LNCAP (cell line): ENCODE measurements at regions not wholly inside any gene's neighbourhood (a gene's known extent, or its start where the extent isn't known, plus 50 kb on each side); places are given as distances from the start of the nearest gene placed in this dataset.

Experiments
- TF ChIP-seq, protein P1 (sequence below): fragments of 450-650 bp; IDR thresholded peaks from 2 replicates; pipeline ENCODE4 v1.5.1; 2017; ENCODE audit warnings: mild to moderate bottlenecking

DNA sequence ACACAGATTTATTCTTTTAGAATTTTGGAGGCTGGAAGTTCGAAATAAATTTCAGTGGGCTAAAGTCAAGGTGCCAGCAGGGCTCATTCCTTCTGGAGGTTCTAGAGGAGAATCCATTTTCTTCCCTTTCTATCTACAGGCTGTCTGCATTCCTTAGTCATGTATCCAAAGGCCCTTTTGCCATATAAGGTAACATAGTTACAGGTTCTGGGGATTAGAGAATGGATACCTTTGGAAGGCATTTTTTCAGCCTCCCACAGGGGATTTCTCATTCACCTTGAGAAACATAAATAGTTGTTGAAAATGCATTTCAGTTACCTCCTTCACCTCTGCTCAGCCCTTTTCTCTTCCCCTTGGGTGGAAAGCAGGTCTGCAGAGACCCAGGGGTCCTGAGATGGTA is 280.0 kb upstream of the MAP3K1 start:
- TF ChIP-seq, protein P1, sequence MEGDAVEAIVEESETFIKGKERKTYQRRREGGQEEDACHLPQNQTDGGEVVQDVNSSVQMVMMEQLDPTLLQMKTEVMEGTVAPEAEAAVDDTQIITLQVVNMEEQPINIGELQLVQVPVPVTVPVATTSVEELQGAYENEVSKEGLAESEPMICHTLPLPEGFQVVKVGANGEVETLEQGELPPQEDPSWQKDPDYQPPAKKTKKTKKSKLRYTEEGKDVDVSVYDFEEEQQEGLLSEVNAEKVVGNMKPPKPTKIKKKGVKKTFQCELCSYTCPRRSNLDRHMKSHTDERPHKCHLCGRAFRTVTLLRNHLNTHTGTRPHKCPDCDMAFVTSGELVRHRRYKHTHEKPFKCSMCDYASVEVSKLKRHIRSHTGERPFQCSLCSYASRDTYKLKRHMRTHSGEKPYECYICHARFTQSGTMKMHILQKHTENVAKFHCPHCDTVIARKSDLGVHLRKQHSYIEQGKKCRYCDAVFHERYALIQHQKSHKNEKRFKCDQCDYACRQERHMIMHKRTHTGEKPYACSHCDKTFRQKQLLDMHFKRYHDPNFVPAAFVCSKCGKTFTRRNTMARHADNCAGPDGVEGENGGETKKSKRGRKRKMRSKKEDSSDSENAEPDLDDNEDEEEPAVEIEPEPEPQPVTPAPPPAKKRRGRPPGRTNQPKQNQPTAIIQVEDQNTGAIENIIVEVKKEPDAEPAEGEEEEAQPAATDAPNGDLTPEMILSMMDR = no peak

DNA sequence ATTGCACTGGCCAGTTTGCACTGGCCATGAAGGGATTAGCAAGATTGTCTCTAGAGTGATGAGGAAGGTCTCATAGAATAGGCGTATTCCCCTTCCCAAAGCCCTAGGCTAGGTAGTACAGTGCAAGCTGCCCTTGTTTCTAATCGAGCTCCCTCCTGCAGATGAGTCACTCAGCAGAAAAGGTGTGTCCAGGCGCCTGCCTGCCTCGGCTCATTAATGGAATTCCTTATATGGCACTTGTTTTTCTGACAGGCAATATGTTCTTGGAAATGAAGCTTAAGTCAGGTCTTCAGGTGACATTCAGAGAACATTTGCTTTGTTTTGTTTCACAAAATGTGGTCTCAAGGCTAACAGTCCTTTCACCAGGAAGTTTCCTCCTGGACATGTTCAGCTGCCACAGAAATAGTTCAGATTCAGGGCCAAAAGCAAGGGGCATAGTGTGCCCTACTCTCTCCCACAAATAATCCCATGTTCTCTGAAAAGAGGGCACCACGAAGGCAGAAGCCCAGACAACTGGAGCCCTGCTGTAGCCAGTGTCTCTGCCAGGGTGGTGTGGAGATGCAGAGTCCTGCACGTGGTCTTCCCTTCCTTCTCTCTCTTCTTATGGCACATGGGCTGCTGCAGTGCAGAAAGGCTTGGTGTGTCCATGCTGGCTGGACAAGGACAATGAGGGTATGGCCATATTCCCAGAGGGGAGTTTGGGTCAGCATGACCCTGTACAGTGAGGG is 281.1 kb upstream of the MAP3K1 start:
- TF ChIP-seq, protein P1 = no peak

DNA sequence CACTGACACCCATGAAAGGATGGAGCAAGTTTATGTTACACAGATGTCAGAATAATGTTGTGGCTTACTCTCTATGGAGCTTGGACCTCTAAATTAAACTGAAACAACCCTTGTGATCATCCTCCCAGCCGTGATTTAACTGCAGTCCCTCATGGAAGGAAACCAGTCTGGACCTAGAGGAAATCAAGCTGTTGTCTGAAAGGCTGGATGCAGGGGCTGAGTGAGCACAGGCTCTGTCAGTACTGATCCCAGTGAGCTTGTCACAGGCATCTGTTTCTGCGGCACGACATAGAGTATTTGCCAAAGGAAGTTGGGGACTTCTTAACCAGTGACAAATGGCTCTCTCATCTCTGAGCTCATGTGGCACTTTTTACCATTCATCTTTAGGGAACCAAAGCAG is 282.9 kb upstream of the MAP3K1 start:
- TF ChIP-seq, protein P1 = no peak

DNA sequence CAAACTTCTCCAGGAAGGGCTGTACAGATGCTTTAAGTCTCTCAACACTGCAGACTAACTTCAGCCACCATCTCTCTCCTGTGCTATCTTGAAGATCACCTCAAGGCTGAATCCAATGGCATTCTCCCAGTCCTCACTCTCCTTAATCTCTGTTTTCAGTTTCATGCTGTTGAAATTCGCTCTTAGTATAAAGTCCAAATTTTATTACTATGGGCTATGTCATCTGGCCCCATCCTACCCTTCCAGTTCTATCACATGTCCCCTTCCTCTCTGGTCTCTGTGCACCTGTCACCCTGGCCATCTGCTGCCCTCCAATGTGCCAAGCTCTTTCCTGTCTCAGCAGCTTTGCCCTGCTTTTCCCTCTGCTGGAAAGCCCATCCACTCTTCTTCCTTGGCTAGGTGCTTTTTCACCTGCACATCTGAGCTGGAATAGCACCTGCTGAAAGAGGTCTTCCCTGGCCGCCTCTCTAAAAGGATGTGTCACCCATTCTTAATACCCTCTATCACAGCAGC is 284.7 kb upstream of the MAP3K1 start:
- TF ChIP-seq, protein P1 = no peak

DNA sequence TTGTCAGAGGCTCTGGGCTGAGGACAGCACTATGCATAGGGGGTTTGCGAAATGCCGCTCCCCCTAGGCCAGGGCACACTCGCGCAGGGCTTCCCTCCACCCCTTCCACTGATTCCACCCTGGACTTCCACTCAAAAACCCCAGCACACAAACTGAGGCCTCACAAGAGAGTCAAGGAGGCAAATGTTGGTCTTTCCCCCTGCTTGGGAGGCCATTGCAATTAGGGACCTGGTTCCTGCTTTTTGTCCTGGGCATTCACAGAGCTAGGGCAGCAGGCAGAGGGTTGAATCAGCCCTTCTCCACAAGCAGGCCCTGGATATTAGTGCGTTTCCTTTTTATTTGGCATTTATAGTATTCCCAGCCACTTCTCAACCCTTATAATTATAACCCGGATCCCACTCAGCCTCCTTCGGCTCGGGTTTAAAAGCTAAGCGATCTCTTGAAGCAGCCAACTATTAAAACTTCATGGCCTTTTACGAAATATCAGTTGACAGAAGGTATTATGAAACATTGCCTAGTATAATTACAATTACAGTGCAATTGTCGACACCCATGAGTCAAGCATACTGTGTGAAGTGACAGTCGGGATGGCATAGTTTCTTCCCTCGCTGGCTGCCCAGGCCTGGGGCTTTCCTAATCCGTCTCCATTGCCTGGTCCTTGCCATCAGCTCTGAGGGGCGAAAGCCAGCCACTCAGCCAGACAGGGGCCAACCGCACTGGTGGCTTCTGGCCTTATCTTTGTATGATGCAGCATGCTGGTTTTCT is 285.5 kb upstream of the MAP3K1 start:
- TF ChIP-seq, protein P1 = no peak

DNA sequence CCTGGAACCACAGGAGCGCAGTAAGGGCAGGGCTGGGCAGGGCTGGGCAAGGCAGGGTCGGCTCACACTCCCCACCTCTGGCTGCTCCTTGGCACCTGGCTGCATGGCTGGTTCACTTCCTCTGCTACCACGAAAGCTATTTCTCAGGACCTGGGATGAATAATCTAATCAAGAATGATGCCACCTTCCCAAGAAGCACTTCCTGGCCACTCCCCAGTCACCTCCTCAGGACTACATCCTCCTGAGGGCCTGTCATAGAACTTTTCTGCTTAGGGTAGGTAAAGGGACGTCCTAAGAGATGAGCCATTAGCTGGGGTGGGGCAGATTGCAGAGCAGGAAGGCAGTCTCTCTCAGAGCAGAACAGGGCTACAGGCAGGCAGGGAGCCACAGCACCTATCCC is 288.2 kb upstream of the MAP3K1 start:
- TF ChIP-seq, protein P1 = no peak

DNA sequence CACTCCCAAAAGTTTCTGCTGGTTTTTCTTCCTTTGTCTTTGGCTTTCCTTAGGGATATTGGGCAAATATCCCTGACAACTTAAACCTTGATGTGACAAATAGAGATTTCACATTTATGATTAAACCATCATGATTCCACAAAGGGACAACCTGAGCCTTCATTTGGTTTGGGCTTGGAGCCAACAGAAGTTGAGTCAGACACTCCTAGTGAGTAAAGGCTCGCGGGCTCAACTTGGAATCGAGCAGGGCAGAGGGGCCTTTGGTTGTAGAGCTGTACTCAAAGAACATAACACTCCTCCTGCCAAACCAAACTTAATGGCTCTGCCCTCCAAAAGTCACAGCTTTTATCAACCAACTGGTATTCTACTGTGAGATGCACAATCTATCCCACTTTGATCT is 290.2 kb upstream of the MAP3K1 start:
- TF ChIP-seq, protein P1 = no peak
